IPS DF 6.9 (cell line): ENCODE measurements at regions not wholly inside any gene's neighbourhood (a gene's known extent, or its start where the extent isn't known, plus 50 kb on each side); places are given as distances from the start of the nearest gene placed in this dataset.

Experiments
- DNase-seq: peaks from one replicate; pipeline ENCODE4 v3.0.0-alpha.2; 2013; ENCODE audit warnings: low read depth, low spot score
- H3K27ac ChIP-seq: one replicate; pipeline ENCODE4 v1.5.1; 2013; ENCODE audit warnings: low read length, control low read depth
- H3K27me3 ChIP-seq: 2 replicates; pipeline ENCODE4 v1.6.1; 2013; ENCODE audit warnings: mild to moderate bottlenecking, low read length; ENCODE audit not compliant: control insufficient read depth, insufficient read depth
- H3K36me3 ChIP-seq: 2 replicates; pipeline ENCODE4 v1.6.1; 2013; ENCODE audit warnings: low read length; ENCODE audit not compliant: control insufficient read depth, insufficient read depth
- H3K4me1 ChIP-seq: 2 replicates; pipeline ENCODE4 v1.6.1; 2013; ENCODE audit warnings: low read length; ENCODE audit not compliant: control insufficient read depth, insufficient read depth
- H3K4me3 ChIP-seq: 2 replicates; pipeline ENCODE4 v1.5.1; 2013; ENCODE audit warnings: mild to moderate bottlenecking, low read length
- H3K9me3 ChIP-seq: 2 replicates; pipeline ENCODE4 v1.6.1; 2013; ENCODE audit warnings: low read length, inconsistent platforms; ENCODE audit not compliant: control insufficient read depth, insufficient read depth
- WGBS: extraction: QIAGEN DNeasy Blood & Tissue Kit; methylation state at CpG from one replicate; pipeline ENCODE4 v1.1.7; 2013; ENCODE audit warnings: mixed read lengths, missing lambda C conversion rate; ENCODE audit not compliant: insufficient read length, insufficient coverage; 5-methylcytosine and 5-hydroxymethylcytosine counted together

- no peak for DNase-seq
- Histone ChIP-seq H3K9me3 (peaks cover 25% of the 10 kb centered on the region), H3K36me3 (no peaks in the 10 kb centered on the region), H3K4me1 (no peaks in the 10 kb centered on the region; the same call in 1 of the 2 replicates), H3K4me3 (no peak overlapping the region), H3K27ac (no peak overlapping the region), H3K27me3 (no peaks in the 10 kb centered on the region)
- WGBS: no CpG with 5 or more reads among the region's 7 CpGs
Measured at GRCh38 chr22:48173773-48174160, 1411.3 kb downstream of the TBC1D22A start.

DNA sequence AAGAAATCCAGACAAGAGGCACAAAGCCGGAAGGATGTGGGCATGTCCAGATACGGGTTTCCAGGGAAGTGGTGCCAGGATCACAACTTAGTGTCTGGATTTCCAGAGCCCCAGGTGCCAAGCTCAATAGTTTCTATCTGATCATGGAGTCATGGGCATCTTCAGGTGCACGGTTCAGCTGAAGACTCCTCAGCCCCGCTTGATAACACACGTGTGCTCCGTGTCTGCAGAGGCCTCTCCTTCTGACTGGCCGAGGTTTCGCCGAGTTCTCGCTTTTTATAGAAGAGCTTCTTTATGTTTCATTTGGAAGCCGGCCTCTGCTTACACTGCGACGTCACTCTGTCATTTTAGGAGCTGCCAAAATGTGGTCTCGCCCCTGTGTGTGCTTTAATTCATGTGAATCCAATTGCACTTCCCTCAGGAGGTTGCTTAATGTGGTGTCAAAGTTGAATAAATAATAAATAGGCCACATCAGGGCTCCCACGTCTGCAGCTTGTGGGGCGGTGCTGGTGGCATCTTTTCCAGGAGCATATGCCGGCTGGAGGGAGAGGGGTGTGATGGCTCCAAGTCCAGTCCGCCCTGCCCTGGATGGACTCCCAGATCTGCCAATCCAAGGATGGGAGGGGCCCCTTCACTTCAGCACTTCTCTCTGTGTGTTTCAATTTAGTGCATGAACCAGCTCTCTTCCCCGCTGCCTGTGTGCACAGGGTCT is 1410.8 kb downstream of the TBC1D22A start:
- Histone ChIP-seq H3K4me1 (no peaks in the 10 kb centered on the region; the same call in 1 of the 2 replicates), H3K9me3 (peaks cover 25% of the 10 kb centered on the region), H3K27me3 (no peaks in the 10 kb centered on the region), H3K4me3 (no peak overlapping the region), H3K36me3 (no peaks in the 10 kb centered on the region), H3K27ac (no peak overlapping the region)
- DNase-seq: no peak
- WGBS: no CpG with 5 or more reads among the region's 19 CpGs

DNA sequence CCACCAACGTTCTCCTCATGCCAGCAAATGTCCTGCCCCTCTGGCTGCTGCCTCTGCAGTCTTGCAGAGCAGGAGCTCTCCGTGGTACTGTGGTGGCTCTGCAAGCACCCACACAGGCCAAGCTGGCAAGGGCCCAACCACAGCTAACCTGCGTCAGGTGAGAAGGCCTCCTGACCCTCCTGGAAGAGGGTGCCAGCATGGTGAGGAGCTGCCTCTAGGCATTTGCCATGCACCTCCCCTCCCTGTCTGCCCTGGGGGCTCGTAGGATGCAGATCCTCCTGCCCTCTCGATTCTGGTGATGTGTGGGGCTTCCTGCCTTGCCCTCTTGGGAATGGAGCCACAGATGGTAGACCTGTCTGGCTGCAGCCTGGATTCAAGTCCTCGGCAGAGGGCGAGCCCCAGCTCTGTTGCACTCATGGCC is 1408.8 kb downstream of the TBC1D22A start:
- Histone ChIP-seq H3K4me3 (no peak overlapping the region), H3K4me1 (no peaks in the 10 kb centered on the region; the same call in 1 of the 2 replicates), H3K27me3 (no peaks in the 10 kb centered on the region), H3K36me3 (no peaks in the 10 kb centered on the region), H3K27ac (no peak overlapping the region), H3K9me3 (peaks cover 27% of the 10 kb centered on the region)
- WGBS: no CpG with 5 or more reads among the region's 7 CpGs
- DNase-seq: no peak

DNA sequence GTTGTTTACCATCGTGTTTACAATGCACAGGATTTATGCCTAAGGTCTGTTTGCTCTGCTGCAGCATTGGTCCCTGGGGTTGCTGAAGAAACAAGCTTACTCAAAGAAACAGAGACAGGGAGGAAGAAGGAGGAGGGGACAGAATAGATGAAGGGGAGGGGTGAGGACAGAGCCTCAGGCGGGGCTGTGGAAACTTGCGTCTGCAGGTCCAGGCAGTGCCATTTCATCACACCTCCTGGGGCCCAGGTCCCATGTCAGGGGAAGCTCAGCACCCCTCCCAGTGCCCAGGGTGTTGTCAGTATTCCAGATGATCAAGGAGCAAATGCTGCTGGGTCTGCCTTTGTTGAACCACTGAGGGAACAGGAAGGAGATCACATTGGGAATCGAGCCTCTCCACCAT is 1406.8 kb downstream of the TBC1D22A start:
- no peaks in the 10 kb centered on the region for H3K27me3 ChIP-seq
- no peak overlapping the region for H3K4me3 ChIP-seq
- no peaks in the 10 kb centered on the region; the same call in 1 of the 2 replicates for H3K4me1 ChIP-seq
- no peaks in the 10 kb centered on the region for H3K36me3 ChIP-seq
- no peak for DNase-seq
- WGBS: no CpG with 5 or more reads among the region's 4 CpGs
- peaks cover 33% of the 10 kb centered on the region for H3K9me3 ChIP-seq
- H3K27ac ChIP-seq: no peak overlapping the region

DNA sequence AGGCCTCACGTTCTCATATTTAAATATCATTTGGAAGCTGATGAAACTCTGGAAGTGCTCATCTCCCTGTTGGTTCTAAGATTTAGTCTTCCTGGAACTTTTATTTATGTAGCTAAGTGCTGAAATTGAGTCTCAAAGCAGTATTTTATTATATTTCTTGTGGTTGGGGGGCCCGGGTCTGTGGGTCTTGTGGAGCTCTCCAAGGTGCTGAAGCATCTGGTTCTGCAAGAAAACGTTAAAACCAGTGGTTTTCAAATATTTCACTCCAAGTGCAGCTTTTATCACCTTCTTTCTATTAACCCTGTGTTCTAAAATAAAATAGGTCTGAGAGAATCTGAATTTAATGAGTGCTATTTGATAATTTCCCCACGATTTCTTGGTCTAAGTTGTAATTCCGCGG is 1404.8 kb downstream of the TBC1D22A start:
- peaks cover 26% of the 10 kb centered on the region for H3K9me3 ChIP-seq
- H3K27ac ChIP-seq: no peak overlapping the region
- H3K27me3 ChIP-seq: no peaks in the 10 kb centered on the region
- H3K36me3 ChIP-seq: no peaks in the 10 kb centered on the region
- DNase-seq: no peak
- WGBS: no CpG with 5 or more reads among the region's 6 CpGs
- H3K4me3 ChIP-seq: no peak overlapping the region
- H3K4me1 ChIP-seq: no peaks in the 10 kb centered on the region; the same call in 1 of the 2 replicates

- DNase-seq: no peak
- no CpG with 5 or more reads among the region's 4 CpGs for WGBS
- H3K27me3 ChIP-seq: no peaks in the 10 kb centered on the region
- H3K9me3 ChIP-seq: peaks cover 25% of the 10 kb centered on the region
- no peaks in the 10 kb centered on the region for H3K36me3 ChIP-seq
- H3K27ac ChIP-seq: no peak overlapping the region
- H3K4me1 ChIP-seq: no peaks in the 10 kb centered on the region
- H3K4me3 ChIP-seq: no peak overlapping the region
Measured at GRCh38 chr22:48161298-48161697, 1398.8 kb downstream of the TBC1D22A start.

DNA sequence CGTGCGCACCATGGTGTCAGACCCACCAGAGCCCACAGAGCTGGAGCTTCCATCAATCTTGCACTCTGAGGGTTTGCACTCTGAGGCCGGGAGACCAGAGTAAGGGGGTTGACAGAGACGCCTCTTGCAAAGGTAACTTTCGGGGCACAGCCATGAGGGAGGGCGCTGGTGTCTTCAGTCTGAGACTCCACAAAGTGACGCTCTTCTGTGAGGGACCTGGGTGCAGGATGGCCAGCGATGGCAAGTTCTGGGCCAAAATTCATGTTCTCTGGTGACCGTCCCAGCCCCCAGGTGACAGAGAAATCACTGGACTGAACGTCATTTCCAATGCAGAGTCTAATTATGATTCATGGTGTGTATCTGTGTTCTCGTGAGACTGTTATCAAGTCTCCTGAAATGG is 1395.2 kb downstream of the TBC1D22A start:
- Histone ChIP-seq H3K9me3 (peaks cover 39% of the 10 kb centered on the region), H3K4me3 (no peak overlapping the region), H3K27me3 (no peaks in the 10 kb centered on the region), H3K36me3 (no peaks in the 10 kb centered on the region), H3K4me1 (no peaks in the 10 kb centered on the region), H3K27ac (no peak overlapping the region)
- no peak for DNase-seq
- WGBS: no CpG with 5 or more reads among the region's 11 CpGs

- Histone ChIP-seq H3K36me3 (no peaks in the 10 kb centered on the region), H3K27me3 (no peaks in the 10 kb centered on the region), H3K4me1 (no peaks in the 10 kb centered on the region), H3K27ac (no peak overlapping the region), H3K9me3 (peaks cover 39% of the 10 kb centered on the region), H3K4me3 (no peak overlapping the region)
- DNase-seq: no peak
- WGBS: no CpG with 5 or more reads among the region's 12 CpGs
Measured at GRCh38 chr22:48156603-48157355, 1394.3 kb downstream of the TBC1D22A start.

DNA sequence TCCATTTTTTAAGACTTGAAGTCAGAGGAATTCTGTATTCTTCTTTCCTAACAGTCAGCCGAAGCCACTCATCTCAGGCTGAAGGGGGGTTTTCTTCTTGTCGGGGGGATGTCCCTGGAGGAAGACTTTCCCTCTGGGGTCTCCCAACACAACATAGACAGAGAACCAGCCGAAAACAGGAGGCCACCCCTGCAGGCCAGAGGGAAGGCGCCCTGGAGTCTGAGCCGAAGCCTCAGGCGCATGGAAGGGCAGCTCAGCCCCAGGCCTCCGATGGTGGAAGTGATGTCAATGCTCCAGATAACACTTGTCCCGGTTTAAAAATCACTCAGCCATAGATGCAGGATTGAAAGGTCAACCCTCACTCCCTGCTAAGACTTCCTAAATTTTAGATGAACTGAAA is 1393.0 kb downstream of the TBC1D22A start:
- Histone ChIP-seq H3K36me3 (no peaks in the 10 kb centered on the region), H3K4me3 (no peak overlapping the region), H3K9me3 (peaks cover 38% of the 10 kb centered on the region), H3K4me1 (no peaks in the 10 kb centered on the region), H3K27ac (no peak overlapping the region), H3K27me3 (no peaks in the 10 kb centered on the region)
- no peak for DNase-seq
- WGBS: no CpG with 5 or more reads among the region's 8 CpGs

DNA sequence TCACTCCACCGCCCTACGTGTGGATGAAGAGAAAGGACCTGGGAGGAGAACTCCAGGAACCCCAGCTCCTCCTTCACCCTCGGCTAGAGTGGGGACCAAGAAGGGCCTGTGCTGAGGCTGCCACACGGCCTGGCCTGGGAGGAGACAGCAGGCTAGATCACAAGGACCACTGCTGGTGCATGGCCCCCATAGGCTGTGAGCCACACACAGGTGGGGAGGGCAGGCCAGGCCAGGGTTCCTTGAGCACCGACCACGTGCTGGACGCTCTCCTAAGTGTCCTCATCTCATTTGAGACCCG is 1392.4 kb downstream of the TBC1D22A start:
- Histone ChIP-seq H3K9me3 (peaks cover 40% of the 10 kb centered on the region), H3K4me1 (no peaks in the 10 kb centered on the region), H3K4me3 (no peak overlapping the region), H3K36me3 (no peaks in the 10 kb centered on the region), H3K27me3 (no peaks in the 10 kb centered on the region), H3K27ac (no peak overlapping the region)
- no CpG with 5 or more reads among the region's 8 CpGs for WGBS
- no peak for DNase-seq
